GM18870 (cell line): ENCODE measurements at regions not wholly inside any gene's neighbourhood (a gene's known extent, or its start where the extent isn't known, plus 50 kb on each side); places are given as distances from the start of the nearest gene placed in this dataset.

Source experiments
- ATAC-seq: cut with Tn5 transposase; IDR thresholded peaks from one replicate; pipeline ENCODE4 v1.9.1; 2021; ENCODE audit warnings: moderate library complexity; ENCODE audit not compliant: unreplicated experiment

DNA sequence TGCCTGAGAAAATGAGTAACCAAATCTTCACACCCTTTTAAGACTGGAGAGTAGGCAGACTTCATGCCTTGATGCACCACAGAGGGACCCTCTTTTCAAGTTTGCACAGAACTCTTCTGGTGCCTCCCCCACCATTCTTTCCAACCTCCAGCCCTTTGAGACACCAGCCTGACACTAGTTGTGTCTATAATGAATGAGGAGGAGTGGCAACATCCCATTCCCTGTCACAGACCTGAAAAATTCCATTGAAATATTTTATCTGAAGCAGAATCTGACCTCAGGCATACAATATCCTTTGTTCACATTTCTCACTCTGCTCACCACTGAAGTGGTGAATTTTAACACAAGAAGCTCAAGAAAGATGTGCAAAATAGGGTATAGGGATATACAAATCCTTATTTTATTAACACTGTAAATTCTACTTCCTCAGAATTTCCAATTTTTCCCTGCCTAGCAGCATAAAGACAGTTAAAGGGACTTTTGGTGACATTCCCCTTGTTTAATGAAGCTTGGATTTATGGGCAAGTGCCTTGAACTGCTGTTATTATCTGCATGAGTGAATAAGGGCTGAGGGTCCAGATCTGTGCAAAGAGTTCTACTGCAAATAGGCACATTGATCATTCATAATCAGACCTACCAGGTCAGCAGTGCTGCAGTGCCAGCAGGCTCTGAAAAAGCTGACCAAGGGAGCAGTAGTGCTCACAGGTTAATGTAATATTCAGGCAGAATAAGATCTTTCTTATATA, 149.9 kb upstream of the PAQR3 start:
- no peak for ATAC-seq

DNA sequence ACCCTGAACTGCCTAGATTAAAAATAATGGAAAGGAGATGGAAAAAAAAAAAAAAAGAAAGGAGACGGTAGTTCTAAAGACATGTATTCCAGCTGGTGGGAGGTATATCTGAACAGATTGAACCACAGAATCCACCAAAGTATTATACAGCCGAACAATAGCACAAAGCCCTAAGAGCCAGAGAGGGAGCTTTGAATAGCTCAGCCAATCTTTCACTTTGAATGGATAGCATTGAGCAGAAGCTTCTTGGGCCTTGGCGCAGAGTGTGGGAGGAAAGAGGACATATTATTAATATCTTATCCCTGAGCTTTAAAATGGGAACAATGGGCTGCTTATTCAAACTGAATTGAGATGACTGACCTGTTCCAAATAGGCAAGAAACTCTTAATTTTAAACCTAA, 147.8 kb upstream of the PAQR3 start:
- no peak for ATAC-seq

DNA sequence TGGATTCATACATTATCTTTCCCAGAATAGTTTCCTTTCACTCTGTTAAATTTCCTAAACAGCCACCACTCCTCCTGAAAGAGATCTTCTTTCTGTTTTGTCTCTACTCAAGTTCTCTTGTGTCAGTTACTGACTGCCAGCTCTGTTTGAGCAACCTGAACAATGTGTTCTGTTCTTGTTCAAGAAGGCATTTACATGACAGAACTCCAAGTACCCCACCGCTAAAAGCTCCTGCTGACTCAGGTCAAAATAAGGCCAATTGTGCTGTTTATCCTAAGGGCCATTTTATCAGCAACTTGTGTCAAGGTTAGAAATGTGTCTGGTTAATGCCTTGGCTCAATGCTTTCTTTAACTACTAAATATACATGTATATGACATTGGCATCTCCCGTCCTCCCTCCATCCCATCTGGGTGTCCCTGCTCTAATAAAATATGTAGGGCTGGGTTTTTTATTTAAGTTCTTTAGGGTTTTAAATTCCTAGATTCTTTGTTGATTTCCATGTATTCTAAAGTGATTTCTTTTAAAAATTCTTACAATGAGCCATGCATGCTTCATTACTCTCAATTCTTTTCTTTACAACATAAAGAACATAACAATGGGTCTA, 144.3 kb upstream of the PAQR3 start:
- ATAC-seq, result no peak

DNA sequence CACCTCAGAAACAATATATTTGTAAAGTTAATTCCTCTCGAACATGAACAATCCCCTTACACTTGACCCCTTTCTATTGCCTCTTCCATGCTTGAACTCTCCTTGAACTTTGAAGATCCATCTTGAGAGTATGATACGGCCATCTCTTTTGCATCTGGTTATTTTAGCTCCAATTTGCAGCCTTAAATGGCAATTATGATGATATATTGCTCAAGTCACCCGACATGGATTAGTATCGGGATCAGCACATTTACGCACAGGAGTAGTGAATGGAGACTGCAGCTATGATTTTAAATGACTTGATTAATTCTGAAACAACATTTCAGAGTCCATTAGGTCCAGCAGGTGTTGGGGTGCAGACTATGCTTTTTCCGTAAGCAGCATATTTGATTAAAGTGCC, 143.8 kb upstream of the PAQR3 start:
- ATAC-seq, result no peak

DNA sequence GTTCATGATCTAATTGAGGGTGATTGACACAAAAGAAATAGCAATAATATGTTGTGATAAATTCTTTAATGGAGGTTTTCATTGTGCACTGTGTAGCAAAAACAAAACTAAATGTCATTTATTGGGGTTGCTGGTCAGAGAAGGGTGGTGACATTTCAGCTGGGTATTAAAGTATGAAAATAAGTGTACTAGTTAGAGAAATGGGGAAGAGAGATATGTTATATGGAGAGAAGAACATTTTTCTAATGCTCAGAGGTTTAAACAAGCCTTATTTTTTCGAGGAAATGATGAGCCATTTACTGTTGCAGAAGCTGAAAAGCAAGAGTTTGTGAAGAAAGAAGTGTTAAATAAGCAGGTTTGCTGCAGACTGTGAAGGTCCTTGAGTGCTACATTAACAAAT, 142.7 kb upstream of the PAQR3 start:
- no peak for ATAC-seq

DNA sequence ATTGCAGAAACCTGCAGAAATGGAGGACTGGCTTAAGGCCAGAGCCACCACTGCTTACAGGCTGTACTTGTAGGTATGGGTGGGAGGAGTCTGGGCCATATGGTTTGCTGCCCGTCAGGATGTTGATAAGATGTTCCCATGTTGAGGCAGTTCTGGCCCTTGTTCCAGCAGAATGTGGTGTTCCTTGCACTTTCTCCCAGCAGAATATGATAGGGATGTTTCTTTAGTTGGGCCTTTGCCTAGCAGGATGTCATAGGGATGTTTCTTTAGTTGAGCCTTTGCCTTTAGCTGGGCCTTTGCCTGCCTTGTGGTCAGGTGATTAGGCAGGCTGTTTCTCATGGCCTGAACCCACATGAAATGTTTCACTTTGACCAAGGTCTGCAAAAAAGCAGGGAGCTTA, 139.1 kb upstream of the PAQR3 start:
- ATAC-seq, result no peak

DNA sequence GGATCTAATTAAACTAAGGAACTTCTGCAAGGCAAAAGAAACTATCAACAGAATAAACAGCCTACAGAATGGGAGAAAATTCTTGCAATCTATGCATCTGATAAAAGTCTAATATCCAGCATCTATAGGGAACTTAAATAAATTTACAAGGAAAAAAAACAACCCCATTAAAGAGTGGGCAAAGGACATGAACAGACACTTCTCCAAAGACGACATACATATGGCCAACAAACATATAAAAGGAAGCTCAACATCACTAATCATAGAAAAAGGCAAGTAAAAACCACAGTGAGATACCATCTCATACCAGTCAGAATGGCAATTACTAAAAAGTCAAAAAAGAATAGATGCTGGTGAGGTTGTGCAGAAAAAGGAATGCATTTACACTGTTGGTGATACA, 134.8 kb upstream of the PAQR3 start:
- ATAC-seq, result no peak

DNA sequence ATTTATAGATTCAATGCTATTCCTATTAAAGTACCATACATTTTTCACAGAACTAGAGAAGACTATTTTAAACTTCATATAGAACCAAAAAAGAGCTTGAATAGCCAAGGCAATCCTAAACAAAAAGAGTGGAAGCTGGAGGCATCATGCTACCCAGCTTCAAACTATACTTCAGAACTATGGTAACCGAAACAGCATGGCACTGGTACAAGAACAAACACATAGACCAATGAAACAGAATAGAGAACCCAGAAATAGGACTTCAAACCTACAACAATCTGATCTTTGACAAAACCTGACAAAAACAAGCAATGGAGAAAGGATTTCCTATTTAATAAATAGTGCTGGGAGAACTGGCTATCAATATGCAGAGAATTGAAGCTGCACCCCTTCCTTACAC, 134.2 kb upstream of the PAQR3 start:
- no peak for ATAC-seq

DNA sequence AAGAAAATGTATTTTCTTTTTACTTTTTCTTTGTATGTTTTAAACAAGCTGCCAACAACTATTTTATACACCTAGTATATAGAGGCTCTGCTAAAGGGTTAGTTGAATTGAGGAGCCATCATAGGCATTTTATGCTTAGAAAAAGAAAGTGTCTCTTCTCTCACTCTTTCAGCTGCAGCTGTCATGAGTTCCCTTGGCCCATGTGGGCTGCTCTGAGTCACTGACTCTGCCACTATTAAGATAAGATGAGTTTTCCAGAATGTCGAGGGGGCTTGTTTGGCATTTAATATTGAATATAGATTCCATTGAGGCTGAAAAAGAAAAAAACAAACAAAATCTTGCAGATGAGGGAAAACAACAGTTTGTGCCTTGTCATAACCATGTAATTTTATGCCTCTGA, 126.0 kb upstream of the PAQR3 start:
- ATAC-seq, result no peak

DNA sequence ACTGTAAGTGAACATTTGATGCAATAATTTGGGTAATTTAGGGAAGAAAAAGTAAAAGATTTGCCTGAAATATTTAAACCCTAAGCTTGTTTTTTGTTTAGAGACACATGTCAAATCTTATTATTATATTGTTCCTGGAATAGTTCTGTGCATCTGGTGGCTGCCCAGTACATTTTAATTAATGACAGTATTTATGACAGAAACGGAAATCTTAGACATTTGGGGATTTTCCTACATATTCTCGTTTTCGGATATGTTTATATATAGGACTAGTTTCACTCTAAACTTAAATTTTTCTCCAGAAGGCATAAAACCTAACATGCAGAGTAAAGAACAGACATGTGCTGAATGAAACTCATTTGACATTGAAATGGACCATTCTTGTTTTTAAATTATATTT, 125.6 kb upstream of the PAQR3 start:
- ATAC-seq, result no peak

DNA sequence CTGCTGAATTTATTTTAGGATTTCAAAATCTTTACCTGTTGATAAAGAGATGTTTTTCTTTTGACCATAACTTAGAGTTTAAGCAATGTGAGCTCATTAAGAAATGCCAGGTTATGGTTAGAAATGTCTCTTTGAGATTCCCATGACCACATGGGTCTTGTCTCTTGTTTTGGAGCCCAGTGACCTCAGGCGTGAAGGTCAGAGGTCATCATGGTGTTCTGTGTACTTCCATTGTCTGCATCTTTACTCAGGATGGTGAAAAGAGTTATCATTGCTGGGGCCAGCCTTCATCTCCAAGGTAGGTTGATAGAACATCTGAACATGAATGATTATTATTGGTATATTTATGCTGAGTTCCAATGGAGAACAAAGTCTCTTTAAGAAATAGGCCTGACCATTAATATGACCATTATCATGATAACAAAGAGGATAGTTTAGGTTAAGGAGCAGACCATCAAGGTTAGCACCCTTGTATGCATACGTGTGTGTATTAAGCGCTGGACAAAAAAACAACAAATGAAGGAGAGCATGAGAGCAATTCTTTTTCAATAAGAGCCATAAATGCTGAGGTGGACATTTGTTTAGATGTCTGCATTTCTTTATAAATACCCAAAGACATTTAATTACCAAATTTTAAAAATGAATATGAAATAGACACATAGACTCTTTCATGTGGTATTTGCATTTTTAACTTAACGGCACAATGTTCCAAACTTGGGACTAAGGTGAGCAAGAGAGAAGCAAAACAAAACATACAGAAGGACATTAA, 120.6 kb upstream of the PAQR3 start:
- ATAC-seq, result no peak

DNA sequence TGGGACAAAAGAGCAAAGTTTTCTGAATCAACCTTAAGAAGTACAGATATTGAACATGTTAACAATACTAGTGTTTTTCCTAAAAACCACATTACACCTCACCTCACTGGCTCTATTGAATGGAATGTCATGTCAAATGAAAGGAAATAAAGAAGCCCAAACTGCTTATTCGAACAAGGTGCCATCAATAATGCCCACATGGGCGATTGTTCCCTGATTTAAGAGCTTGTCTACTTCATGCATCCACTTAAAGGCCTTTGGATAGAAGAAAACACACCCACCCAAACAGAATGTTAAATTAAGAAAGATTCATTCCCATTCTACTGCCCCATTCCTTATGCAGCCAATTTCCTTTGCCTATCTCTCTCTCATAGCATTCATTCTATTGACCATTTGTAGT, 118.5 kb upstream of the PAQR3 start:
- no peak for ATAC-seq

DNA sequence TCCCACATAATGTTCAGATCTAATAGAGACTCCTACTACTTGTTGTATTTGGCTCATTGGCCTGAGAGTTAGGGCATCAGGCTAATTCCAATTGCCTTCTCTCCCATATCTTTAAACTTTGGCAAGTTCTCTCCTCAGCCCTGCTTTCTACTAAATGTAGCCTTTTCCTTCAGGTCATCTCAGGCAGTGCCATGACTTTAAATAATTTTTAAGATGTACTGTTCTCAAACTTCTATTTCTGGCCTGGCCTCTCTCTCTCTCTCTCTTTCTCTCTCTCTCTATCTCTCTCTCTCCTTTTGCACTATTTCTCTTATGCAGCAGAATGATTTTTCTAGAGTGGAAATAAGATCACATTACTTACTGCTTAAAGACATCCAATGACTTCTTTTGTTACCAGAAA, 114.5 kb upstream of the PAQR3 start:
- ATAC-seq, result no peak

DNA sequence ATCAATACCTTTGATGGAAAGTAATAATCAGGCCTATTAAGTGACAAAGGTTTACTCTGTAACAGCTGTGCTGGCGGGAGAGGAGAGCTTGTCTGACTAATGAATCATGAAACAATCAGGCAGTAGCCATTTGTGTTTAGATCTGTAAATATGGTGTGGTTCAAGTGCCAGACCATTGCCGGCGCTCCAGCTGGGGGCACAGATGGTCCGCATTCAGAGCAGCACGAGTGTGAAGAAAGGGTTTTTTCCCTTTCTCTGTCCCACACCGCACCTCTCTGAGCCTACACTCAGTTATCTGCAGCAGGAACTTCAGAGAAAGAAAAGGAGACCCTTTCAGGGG, 111.3 kb upstream of the PAQR3 start:
- no peak for ATAC-seq

DNA sequence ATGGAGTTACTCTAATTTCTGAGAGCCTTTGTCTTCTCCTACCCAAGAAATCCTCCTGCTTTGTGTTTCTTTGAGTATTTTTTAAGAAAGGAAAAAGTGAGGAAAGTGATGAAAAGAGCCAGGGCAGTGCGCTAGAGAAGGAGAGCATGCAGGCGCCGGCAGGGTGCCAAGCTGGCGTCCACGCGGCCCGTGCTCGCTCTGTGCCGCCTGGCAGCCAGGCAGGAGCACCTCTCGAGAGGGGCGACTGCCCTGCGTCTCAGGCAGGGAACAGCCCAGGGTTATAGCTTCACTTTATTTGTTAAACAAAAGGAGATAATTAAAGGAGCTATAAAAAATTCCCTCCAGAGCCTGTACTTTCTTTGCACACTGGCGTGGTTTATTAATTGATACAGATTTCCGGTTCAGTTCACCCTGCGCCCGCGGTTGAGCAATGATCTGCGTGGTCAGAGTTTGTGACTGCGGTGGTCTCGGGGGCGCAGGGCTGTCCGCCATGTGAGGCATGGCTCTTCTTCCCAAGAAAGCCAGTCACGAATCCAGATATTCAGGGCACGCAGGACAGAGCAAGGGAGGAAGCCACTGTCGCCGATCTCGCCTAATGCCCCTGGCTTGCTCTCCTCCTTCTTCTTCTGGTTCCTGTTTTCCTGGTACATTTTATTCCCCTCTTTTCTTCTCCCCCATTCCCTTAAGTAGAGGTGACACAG, 110.8 kb upstream of the PAQR3 start:
- no peak for ATAC-seq

DNA sequence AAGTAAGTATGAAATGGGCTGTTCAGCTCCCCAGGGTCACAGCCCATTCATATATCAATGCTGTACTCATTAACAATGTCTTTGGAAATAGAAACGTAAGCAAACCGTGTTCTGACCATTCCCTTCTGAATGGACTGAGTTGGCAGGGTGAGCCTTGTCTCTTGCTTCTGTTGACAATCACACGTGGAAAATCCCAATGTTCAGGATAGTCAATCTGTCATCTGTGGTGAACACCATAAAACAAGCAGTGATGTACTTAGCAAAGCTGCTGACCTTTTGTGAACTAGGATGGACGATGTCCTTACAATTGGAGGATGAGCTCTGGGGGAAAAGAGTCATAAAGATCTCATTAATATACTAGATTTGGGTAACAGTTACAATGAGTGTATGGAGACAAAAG, 109.6 kb upstream of the PAQR3 start:
- no peak for ATAC-seq

DNA sequence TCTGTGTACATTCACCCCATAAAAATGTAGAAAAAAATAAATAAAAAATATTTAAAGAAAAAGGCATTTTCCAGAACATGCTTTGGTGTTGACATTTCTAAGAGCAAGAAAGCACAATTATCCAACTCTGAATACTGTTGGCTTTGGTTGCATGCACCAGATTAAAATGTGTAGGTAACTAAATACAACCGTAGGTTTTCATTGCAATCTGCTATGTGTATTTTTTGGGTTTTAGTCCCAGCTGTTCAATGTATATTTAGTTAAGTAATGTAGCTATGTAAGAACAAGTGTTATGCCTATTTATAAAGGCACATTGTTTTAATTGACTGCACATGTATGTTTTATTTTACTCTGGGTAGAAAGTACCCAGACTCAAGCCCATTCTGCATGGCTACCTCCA, 108.1 kb upstream of the PAQR3 start:
- no peak for ATAC-seq

DNA sequence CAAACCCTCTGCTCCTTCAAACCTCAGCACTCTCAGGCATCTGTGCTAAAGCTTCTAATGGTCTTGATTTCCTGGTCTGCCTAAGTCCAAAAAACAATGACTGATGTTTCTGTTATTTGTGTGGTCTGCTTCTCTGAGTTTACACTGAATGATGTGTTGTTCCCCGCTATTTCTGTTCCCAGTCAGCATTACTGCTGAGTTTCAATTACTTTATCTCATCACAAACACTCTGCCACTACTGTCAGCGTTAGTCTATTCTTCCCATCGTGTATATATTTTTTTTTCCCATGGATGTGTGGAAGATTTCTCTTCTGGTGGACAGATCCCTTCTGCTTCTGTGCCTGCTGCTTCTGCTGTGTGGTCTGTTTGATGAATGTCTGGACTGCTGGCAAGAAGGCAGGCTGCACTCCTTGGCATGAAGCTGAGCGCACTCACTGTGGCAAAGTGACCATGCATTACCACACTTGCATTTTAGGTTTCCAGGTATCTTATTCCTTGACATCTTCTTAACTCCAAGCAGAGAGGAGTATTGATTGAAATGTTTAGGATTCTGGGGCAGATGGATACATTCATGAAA, 106.9 kb upstream of the PAQR3 start:
- no peak for ATAC-seq

DNA sequence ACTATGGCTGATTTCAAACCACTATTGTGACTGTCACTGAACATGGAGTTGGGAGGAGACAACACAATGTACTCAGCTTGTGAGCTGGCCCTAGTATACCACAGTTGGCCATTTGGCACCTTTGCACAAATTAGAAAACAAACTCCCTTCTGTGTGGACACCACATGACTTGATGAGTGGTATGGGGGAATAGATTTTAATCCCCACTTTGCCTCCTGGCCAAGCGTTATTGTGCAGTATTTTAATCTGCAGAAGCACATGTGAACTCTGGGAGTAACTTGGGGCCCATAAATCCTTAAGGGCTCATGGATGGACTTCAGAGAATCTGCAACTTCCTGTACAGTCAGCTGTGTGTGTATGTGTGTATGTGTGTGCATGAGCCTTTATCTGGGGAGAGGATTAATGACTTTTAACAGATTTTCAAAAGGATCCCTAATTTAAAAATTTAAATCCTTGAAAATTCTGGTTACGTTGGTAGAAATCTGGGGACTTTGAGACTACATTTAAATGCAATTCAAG, 105.0 kb upstream of the PAQR3 start:
- no peak for ATAC-seq

DNA sequence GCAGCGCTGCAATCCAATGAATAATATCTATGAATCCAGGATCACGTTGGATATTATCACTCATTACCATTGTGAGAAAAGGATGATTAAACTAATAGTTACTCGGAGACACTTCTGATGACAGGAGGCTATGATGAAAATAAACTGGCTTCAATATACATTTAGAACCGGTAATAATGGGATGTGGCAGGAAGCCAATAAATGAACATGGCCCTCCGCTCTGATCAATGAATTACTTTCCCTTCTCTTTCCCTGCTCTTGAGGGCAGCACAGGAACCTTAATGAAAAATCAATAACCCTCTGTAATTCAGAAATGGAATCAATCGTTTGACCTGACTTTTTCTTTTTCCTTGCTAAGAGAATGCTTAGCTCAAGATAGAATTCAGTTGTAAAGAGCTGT, 103.9 kb upstream of the PAQR3 start:
- no peak for ATAC-seq

DNA sequence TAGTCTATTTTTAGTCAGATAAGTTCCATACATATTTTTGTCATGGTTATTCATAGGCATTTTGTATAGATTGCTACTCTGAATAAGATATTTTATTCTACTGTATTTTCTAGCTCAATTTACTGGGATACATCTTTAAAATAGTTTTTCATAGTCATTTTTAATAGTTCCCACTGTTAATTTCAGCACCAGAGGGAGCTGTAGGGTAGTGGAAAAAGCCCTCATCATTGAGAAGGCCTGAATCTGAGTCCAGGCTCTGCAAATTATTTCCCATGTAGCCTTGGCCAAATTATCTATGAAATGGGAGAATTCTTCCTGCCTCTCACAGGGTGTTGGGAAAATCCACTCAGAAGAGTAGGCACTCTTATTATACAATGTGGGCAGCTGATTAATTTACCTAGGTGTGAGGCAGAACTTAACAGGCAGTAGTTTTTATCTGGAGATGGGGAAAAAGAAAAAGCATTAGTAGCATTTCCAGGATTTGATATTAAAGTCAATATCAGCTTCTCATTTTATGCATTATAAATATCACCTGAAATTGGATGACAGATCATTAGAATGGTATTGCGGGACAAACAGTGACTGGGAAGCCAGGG, 102.9 kb upstream of the PAQR3 start:
- ATAC-seq, result no peak
